VCaP (cell line): ENCODE measurements at regions not wholly inside any gene's neighbourhood (a gene's known extent, or its start where the extent isn't known, plus 50 kb on each side); places are given as distances from the start of the nearest gene placed in this dataset.

Experiments used
- H3K27ac ChIP-seq: fragments of 450-650 bp; 2 replicates; pipeline ENCODE4 v1.5.1; 2017
- TF ChIP-seq, protein P1 (sequence below): fragments of 450-650 bp; conservative IDR thresholded peaks from 2 replicates; pipeline ENCODE4 v1.5.1; 2017; ENCODE audit warnings: mild to moderate bottlenecking, moderate library complexity

- TF ChIP-seq, protein P1, sequence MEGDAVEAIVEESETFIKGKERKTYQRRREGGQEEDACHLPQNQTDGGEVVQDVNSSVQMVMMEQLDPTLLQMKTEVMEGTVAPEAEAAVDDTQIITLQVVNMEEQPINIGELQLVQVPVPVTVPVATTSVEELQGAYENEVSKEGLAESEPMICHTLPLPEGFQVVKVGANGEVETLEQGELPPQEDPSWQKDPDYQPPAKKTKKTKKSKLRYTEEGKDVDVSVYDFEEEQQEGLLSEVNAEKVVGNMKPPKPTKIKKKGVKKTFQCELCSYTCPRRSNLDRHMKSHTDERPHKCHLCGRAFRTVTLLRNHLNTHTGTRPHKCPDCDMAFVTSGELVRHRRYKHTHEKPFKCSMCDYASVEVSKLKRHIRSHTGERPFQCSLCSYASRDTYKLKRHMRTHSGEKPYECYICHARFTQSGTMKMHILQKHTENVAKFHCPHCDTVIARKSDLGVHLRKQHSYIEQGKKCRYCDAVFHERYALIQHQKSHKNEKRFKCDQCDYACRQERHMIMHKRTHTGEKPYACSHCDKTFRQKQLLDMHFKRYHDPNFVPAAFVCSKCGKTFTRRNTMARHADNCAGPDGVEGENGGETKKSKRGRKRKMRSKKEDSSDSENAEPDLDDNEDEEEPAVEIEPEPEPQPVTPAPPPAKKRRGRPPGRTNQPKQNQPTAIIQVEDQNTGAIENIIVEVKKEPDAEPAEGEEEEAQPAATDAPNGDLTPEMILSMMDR = no peak
- no peak overlapping the region for H3K27ac ChIP-seq
These were observed 142.4 kb upstream of the LYZL1 start for GRCh38 chr10:29146311-29147100.

- TF ChIP-seq, protein P1 = no peak
- peak overlapping the region; percentile 56 for H3K27ac ChIP-seq
These were observed 138.9 kb upstream of the LYZL1 start for GRCh38 chr10:29150010-29150409.

DNA sequence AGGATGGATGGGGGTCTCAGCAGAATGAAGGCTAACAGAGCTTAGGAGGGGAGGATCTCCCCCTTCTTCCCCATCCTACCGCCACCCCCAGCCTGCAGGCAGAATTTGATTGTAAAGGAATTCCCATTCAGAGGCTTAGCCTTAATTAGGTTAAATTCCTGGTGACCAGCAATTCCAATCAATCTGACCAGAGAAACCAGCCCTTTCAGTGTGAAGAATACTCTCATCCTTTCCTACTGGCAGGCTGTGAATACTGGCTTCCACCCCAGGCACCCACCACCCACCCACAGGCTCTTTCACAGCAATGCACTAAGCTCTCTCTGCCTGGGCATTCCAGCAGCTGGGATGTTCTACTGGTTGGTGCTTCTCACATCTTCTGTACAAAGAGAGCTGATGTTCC, 137.9 kb upstream of the LYZL1 start:
- H3K27ac ChIP-seq = peak overlapping the region; percentile 56; the same call in 1 of the 2 replicates
- TF ChIP-seq, protein P1 = no peak

- H3K27ac ChIP-seq = no peak overlapping the region
- TF ChIP-seq, protein P1 = no peak
These were observed 131.5 kb upstream of the LYZL1 start for GRCh38 chr10:29157321-29157720.

DNA sequence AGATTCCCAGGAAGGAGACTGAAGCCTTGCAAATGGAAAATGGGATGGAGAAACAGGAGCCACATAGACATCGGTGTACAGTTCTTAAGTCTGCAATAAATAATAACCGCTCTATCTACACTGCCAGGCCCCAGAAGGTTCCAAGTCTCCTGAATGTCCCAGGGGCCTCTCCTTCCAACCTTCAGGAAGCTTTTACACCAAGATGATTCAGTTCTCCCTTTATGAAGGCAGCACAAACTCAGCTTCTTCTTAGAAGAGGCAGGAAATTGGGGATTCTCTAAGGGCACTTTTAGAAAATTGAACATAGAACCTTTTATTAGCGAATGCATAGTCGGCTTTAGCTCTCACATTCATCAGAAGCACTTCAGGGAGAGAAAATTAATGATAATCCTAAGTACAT, 130.8 kb upstream of the LYZL1 start:
- no peak overlapping the region for H3K27ac ChIP-seq
- TF ChIP-seq, protein P1 = no peak

DNA sequence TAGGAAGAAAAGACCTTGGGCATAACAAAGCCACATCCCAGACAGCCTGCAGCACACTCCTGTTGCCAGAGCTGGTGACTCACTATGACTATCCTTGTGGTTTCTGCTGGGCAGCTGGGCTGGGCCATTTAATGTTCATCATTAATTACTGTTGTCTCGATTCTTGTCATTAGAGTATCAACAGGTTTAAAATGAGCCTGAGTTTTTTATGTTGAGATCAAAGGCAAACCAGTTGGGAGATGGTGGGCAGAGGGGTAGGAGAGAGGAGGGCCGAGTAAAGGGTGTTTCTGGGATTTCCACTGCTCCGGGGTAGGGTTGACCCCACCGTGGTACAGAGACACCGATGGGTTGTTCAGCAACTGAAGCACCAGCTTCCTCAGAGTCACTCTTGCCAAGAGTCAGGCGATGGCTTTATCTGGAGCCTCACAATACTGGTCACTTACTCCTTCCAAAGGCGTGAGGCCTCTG, 128.7 kb upstream of the LYZL1 start:
- TF ChIP-seq, protein P1 = no peak
- no peak overlapping the region for H3K27ac ChIP-seq

GRCh38 chr10:29163746-29164145, 125.1 kb upstream of the LYZL1 start:
- H3K27ac ChIP-seq = no peak overlapping the region
- TF ChIP-seq, protein P1 = no peak
